ENCODE measurements at regions not wholly inside any gene's neighbourhood (a gene's known extent, or its start where the extent isn't known, plus 50 kb on each side); places are given as distances from the start of the nearest gene placed in this dataset.

- ATAC-seq (no peak), DNase-seq (no peak)
- Histone ChIP-seq H3K36me3 (no peaks in the 10 kb centered on the region), H3K4me1 (no peaks in the 10 kb centered on the region), H3K27ac (no peak overlapping the region), H3K27me3 (no peaks in the 10 kb centered on the region), H3K4me3 (no peak overlapping the region), H3K9me3 (no peaks in the 10 kb centered on the region)
- intact Hi-C loops (cut with DNase I) = no loop called here
- no peak for TF ChIP-seq CTCF (IDR thresholded peaks at IDR 0.05)
These were observed 470.9 kb downstream of the LRRIQ3 start for GRCh38 chr1:73727036-73727435.

DNA sequence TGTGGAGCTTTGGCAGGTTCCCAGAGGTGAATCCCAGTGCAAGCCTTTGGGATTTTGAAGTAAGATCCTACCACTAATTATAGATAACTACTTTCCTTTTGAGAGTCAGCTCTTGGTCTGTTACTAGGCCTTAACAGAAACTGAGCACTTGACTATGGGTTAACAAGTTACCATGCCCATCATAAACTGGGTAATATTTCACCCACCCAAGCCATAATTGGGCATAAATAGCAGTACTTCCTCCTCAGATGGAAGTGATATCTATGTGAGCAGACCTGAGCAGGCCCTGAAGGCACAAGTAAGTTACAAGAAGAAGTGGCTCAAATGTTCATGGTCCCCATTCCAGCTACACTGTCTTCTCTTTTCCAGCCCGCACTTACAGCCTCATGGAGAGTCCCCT is 475.9 kb downstream of the LRRIQ3 start:
- Histone ChIP-seq H3K27ac (no peak overlapping the region), H3K4me1 (no peaks in the 10 kb centered on the region), H3K36me3 (no peaks in the 10 kb centered on the region), H3K4me3 (no peak overlapping the region), H3K27me3 (no peaks in the 10 kb centered on the region), H3K9me3 (no peaks in the 10 kb centered on the region)
- no peak for DNase-seq
- WGBS, 2 donors = 79 to 87% methylated on average over 1 of the region's 1 CpG
- intact Hi-C loops (cut with DNase I) = no loop called here
- ATAC-seq = no peak
- no peak for TF ChIP-seq CTCF (IDR thresholded peaks at IDR 0.05)

DNA sequence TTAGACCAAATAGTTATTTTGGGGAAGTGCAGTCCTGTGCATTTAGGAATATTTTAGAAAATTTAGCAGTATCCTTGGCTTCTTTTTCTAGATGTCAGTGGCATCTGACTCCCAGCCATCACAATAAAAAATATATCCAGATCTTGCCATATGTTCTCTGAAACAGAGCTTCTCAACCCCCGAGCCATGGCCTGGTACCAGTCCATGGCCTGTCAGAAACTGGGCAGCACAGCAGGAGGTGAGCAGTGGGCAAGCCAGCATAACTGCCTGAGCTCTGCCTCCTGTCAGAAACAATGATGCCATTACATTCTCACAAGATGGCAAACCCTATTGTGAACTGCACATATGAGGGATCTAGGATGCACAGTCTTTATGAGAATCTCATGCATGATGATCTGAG is 480.0 kb downstream of the LRRIQ3 start:
- ATAC-seq (no peak), DNase-seq (no peak)
- Histone ChIP-seq H3K9me3 (no peaks in the 10 kb centered on the region), H3K36me3 (no peaks in the 10 kb centered on the region), H3K27me3 (no peaks in the 10 kb centered on the region), H3K4me1 (no peaks in the 10 kb centered on the region), H3K27ac (no peak overlapping the region), H3K4me3 (no peak overlapping the region)
- intact Hi-C loops (cut with DNase I) = no loop called here
- no peak for TF ChIP-seq CTCF (IDR thresholded peaks at IDR 0.05)
- 76% methylated on average over 1 of the region's 1 CpG for WGBS, 2 donors

DNA sequence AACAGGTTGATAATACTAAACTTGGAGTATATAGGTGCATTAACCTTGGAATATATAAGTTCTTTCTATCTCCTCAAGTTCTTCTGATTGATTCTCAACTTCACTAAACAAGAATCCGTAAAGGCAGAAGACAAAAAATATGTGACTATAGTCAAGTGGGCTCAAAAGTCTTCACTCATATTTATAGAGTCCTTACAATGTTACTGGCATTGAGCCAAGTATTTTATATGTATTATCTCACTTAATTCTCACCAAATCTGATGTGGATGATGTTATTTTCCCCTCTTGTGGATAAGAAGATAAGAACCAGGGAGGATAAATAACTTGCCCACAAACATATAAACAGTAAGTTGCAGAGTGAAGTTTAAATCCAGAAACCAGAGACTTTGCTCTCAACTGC is 486.9 kb downstream of the LRRIQ3 start:
- 88 to 94% methylated on average over 1 of the region's 1 CpG for WGBS, 2 donors
- Histone ChIP-seq H3K4me3 (no peak overlapping the region), H3K27me3 (no peaks in the 10 kb centered on the region), H3K4me1 (no peaks in the 10 kb centered on the region), H3K9me3 (no peaks in the 10 kb centered on the region), H3K36me3 (no peaks in the 10 kb centered on the region), H3K27ac (no peak overlapping the region)
- no peak for DNase-seq
- no peak for ATAC-seq
- TF ChIP-seq CTCF (IDR thresholded peaks at IDR 0.05) = no peak
- intact Hi-C loops (cut with DNase I) = no loop called here

GRCh38 chr1:73701826-73702225 is 496.1 kb downstream of the LRRIQ3 start:
- Histone ChIP-seq H3K27ac (no peak overlapping the region), H3K9me3 (no peaks in the 10 kb centered on the region), H3K4me3 (no peak overlapping the region), H3K36me3 (no peaks in the 10 kb centered on the region), H3K4me1 (no peaks in the 10 kb centered on the region), H3K27me3 (no peaks in the 10 kb centered on the region)
- no peak for DNase-seq
- no peak for ATAC-seq
- TF ChIP-seq CTCF (IDR thresholded peaks at IDR 0.05) = no peak
- 53 to 54% methylated on average over 1 of the region's 1 CpG for WGBS, 2 donors
- intact Hi-C loops (cut with DNase I) = no loop called here
